Vagina (tissue), 2 donors: ENCODE measurements at regions not wholly inside any gene's neighbourhood (a gene's known extent, or its start where the extent isn't known, plus 50 kb on each side); places are given as distances from the start of the nearest gene placed in this dataset.
"Not testable (repeated sequence)": the region's sequence is repeated elsewhere in the genome, so short reads cannot be mapped to it uniquely, and the experiment has no call there.

Source experiments
- POLR2A ChIP-seq, 2 donors: fragments of 450-650 bp; IDR thresholded peaks; one replicate each; pipeline ENCODE4 v1.6.1; 2017; ENCODE audit warnings: antibody characterized with exemption in 2 of 2, mild to moderate bottlenecking in 2 of 2, moderate library complexity in 2 of 2
- POLR2AphosphoS5 ChIP-seq, 2 donors: sonication (generic); formaldehyde crosslinking; IDR thresholded peaks; one replicate each; pipeline ENCODE4 v1.9.0; 2017; ENCODE audit warnings: antibody characterized with exemption in 2 of 2, mild to moderate bottlenecking in 2 of 2, low read depth in 1 of 2; ENCODE audit not compliant: insufficient read depth in 1 of 2
- TF ChIP-seq, protein P1 (sequence below), 3 experiments: fragments of 450-650 bp in 2 of 3; fragments of 200-600 bp in 1 of 3; sonication (generic) in 1 of 3; IDR thresholded peaks; one replicate each; pipeline ENCODE4 v1.5.1; 2017 to 2019; ENCODE audit warnings: antibody characterized with exemption in 3 of 3, mild to moderate bottlenecking in 2 of 3, moderate library complexity in 2 of 3

DNA sequence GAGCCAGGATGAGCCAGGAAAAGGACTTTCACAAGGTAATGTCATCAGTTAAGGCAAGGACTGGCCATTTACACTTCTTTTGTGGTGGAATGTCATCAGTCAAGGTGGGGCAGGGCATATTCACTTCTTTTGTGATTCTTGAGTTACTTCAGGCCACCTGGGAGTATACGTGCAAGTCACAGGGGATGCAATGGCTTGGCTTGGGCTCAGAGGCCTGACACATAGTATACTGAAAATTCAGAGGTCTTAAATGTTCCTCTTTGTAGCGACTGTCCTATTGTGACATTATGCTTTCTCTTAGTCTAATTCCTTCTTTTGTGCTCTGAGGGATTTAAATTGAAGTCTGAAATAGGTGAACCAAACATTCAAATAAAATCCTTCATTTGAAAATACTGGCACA is 121.8 kb upstream of the TFPI start:
- not testable (repeated sequence) for TF ChIP-seq POLR2A (IDR thresholded peaks at IDR 0.05); POLR2AphosphoS5 (IDR thresholded peaks at IDR 0.05; ENCODE audit: insufficient read depth in 1 of 2, low read depth in 1 of 2)
- TF ChIP-seq, protein P1, sequence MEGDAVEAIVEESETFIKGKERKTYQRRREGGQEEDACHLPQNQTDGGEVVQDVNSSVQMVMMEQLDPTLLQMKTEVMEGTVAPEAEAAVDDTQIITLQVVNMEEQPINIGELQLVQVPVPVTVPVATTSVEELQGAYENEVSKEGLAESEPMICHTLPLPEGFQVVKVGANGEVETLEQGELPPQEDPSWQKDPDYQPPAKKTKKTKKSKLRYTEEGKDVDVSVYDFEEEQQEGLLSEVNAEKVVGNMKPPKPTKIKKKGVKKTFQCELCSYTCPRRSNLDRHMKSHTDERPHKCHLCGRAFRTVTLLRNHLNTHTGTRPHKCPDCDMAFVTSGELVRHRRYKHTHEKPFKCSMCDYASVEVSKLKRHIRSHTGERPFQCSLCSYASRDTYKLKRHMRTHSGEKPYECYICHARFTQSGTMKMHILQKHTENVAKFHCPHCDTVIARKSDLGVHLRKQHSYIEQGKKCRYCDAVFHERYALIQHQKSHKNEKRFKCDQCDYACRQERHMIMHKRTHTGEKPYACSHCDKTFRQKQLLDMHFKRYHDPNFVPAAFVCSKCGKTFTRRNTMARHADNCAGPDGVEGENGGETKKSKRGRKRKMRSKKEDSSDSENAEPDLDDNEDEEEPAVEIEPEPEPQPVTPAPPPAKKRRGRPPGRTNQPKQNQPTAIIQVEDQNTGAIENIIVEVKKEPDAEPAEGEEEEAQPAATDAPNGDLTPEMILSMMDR (IDR thresholded peaks at IDR 0.05), result not testable (repeated sequence)
